IPS-15b (cell line): ENCODE measurements at regions not wholly inside any gene's neighbourhood (a gene's known extent, or its start where the extent isn't known, plus 50 kb on each side); places are given as distances from the start of the nearest gene placed in this dataset.

Source experiments
- H3K27me3 ChIP-seq: one replicate; pipeline ENCODE4 v1.6.1; 2013; ENCODE audit warnings: low read length; ENCODE audit not compliant: control insufficient read depth, insufficient read depth
- H3K36me3 ChIP-seq: one replicate; pipeline ENCODE4 v1.6.1; 2013; ENCODE audit warnings: low read length; ENCODE audit not compliant: control insufficient read depth, insufficient read depth
- H3K4me1 ChIP-seq: one replicate; pipeline ENCODE4 v1.6.1; 2013; ENCODE audit warnings: mild to moderate bottlenecking, low read length; ENCODE audit not compliant: control insufficient read depth, insufficient read depth
- H3K4me3 ChIP-seq: one replicate; pipeline ENCODE4 v1.5.1; 2013; ENCODE audit warnings: low read depth, low read length
- H3K9ac ChIP-seq: one replicate; pipeline ENCODE4 v1.6.1; 2013; ENCODE audit warnings: low read depth, mild to moderate bottlenecking, low read length
- H3K9me3 ChIP-seq: one replicate; pipeline ENCODE4 v1.6.1; 2013; ENCODE audit warnings: mild to moderate bottlenecking, low read length; ENCODE audit not compliant: control insufficient read depth, insufficient read depth

GRCh38 chr10:4775808-4776207, 50.2 kb upstream of the AKR1E2 start:
- H3K4me3 ChIP-seq: no peak overlapping the region
- H3K36me3 ChIP-seq: no peaks in the 10 kb centered on the region
- no peaks in the 10 kb centered on the region for H3K27me3 ChIP-seq
- H3K9ac ChIP-seq: no peak overlapping the region
- H3K9me3 ChIP-seq: no peaks in the 10 kb centered on the region
- H3K4me1 ChIP-seq: no peaks in the 10 kb centered on the region

DNA sequence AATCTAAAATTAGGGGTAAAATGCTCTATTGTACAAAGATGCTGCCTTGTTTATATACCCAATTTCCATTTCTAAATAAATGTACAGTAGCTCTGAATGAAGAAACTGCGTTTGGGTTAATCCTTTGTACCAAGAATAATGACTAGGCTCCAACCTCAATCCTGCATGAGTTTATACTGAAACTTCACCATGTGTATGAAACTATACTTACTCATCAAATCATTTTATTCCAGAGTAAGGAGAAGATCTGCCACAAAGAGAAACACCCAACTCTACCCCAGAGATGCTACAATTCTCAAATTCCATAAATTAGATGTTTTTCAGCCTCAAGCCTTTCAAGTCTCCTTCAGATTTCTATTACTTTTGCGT, 53.8 kb upstream of the AKR1E2 start:
- H3K27me3 ChIP-seq: no peaks in the 10 kb centered on the region
- H3K36me3 ChIP-seq: no peaks in the 10 kb centered on the region
- no peak overlapping the region for H3K4me3 ChIP-seq
- H3K9ac ChIP-seq: no peak overlapping the region
- H3K9me3 ChIP-seq: no peaks in the 10 kb centered on the region
- H3K4me1 ChIP-seq: no peaks in the 10 kb centered on the region

- no peaks in the 10 kb centered on the region for H3K36me3 ChIP-seq
- no peaks in the 10 kb centered on the region for H3K9me3 ChIP-seq
- no peaks in the 10 kb centered on the region for H3K4me1 ChIP-seq
- H3K9ac ChIP-seq: no peak overlapping the region
- H3K27me3 ChIP-seq: no peaks in the 10 kb centered on the region
- no peak overlapping the region for H3K4me3 ChIP-seq
These were observed 54.3 kb upstream of the AKR1E2 start for GRCh38 chr10:4771554-4772201.

GRCh38 chr10:4770801-4771553, 55.0 kb upstream of the AKR1E2 start:
- H3K36me3 ChIP-seq: no peaks in the 10 kb centered on the region
- no peaks in the 10 kb centered on the region for H3K4me1 ChIP-seq
- H3K4me3 ChIP-seq: no peak overlapping the region
- no peaks in the 10 kb centered on the region for H3K9me3 ChIP-seq
- no peak overlapping the region for H3K9ac ChIP-seq
- no peaks in the 10 kb centered on the region for H3K27me3 ChIP-seq

GRCh38 chr10:4768416-4768815, 57.6 kb upstream of the AKR1E2 start:
- H3K36me3 ChIP-seq: no peaks in the 10 kb centered on the region
- no peak overlapping the region for H3K9ac ChIP-seq
- no peaks in the 10 kb centered on the region for H3K9me3 ChIP-seq
- no peaks in the 10 kb centered on the region for H3K27me3 ChIP-seq
- H3K4me1 ChIP-seq: no peaks in the 10 kb centered on the region
- no peak overlapping the region for H3K4me3 ChIP-seq

DNA sequence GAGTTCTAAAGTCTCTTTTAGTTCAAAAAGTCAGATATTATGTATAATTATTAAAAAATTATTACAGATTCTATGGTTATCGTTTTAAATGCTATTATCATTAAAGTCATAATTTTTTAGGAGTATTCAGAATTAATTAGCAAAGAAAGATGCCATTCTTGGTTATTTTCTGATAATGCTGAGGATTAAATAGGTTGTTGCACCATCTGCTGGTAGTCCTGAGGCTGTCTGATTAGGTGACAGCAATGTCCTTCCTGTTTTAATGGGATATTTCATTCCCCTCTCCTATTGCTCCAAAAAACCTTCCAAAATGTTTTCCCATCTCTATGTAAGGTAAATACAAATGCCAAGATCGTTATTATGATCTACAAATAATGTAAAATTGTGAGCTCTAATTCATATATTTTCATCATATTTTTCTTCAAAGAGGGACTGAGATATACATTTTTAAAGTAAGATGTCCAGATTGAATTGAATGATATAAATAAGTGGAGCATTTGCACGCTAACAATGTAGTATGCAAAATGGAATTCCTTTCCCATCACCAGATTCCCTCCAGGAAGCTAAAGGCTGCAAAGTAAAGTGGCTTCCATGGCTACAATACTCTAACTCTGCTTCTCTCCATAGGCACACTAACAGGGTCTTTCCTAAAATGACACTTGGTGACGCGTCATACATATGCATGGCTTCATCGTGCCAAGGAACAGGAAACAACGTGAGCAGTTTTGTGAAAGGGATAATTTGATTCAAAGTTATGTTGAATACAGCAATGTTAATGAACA, 58.8 kb upstream of the AKR1E2 start:
- H3K9me3 ChIP-seq: no peaks in the 10 kb centered on the region
- H3K4me1 ChIP-seq: no peaks in the 10 kb centered on the region
- no peaks in the 10 kb centered on the region for H3K36me3 ChIP-seq
- no peaks in the 10 kb centered on the region for H3K27me3 ChIP-seq
- no peak overlapping the region for H3K9ac ChIP-seq
- no peak overlapping the region for H3K4me3 ChIP-seq

GRCh38 chr10:4766454-4766853, 59.6 kb upstream of the AKR1E2 start:
- no peaks in the 10 kb centered on the region for H3K27me3 ChIP-seq
- H3K9me3 ChIP-seq: no peaks in the 10 kb centered on the region
- H3K9ac ChIP-seq: no peak overlapping the region
- no peak overlapping the region for H3K4me3 ChIP-seq
- H3K4me1 ChIP-seq: no peaks in the 10 kb centered on the region
- H3K36me3 ChIP-seq: no peaks in the 10 kb centered on the region

GRCh38 chr10:4765428-4765827, 60.6 kb upstream of the AKR1E2 start:
- Histone ChIP-seq H3K9ac (no peak overlapping the region), H3K9me3 (no peaks in the 10 kb centered on the region), H3K4me1 (no peaks in the 10 kb centered on the region), H3K4me3 (no peak overlapping the region), H3K27me3 (no peaks in the 10 kb centered on the region), H3K36me3 (no peaks in the 10 kb centered on the region)

GRCh38 chr10:4763960-4764428, 62.0 kb upstream of the AKR1E2 start:
- H3K4me1 ChIP-seq: no peaks in the 10 kb centered on the region
- H3K4me3 ChIP-seq: no peak overlapping the region

DNA sequence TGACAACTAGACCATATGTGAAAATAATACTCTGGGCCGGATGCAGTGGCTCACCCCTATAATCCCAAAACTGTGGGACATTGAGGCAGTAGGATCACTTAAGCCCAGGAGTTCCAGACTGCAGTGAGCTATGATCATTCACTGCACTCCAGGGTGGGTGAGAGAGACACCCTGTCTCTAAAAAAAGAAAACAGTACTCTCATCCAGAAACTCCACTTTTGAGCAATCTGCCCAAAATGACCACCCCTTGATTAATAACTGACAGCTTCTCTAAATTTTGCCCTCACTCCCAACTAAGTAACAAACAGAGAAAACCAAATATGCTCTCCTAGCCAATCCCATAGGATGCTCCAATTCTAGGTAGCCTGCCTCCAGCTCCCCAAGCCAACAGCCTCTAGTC, 62.5 kb upstream of the AKR1E2 start:
- Histone ChIP-seq H3K27me3 (no peaks in the 10 kb centered on the region), H3K9ac (no peak overlapping the region), H3K9me3 (no peaks in the 10 kb centered on the region), H3K4me3 (no peak overlapping the region), H3K36me3 (no peaks in the 10 kb centered on the region), H3K4me1 (no peaks in the 10 kb centered on the region)

More at GRCh38 chr10:4763960-4764428, 62.0 kb upstream of the AKR1E2 start:
- no peaks in the 10 kb centered on the region for H3K9me3 ChIP-seq
- no peaks in the 10 kb centered on the region for H3K36me3 ChIP-seq
- no peaks in the 10 kb centered on the region for H3K27me3 ChIP-seq
- no peak overlapping the region for H3K9ac ChIP-seq

DNA sequence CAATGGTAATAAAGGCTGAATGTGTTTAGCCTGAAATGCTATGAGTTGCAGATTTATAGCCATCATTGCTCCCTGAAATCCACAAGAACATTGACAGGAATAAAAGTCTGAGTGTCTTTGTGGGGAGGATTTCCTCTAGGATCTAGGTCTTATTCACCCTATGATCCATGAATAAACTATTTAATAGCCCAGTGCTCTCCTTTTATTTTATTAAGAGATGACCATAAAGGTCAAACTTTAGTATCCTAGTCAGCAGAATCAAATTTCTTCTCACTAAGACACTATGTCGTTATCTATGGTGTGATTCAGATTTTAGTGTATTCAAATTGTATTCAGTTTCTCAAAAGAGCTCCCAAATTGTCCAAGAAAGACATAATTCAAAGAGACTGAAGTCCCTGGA, 67.8 kb upstream of the AKR1E2 start:
- H3K9me3 ChIP-seq: no peaks in the 10 kb centered on the region
- no peaks in the 10 kb centered on the region for H3K4me1 ChIP-seq
- H3K27me3 ChIP-seq: no peaks in the 10 kb centered on the region
- H3K4me3 ChIP-seq: no peak overlapping the region
- no peak overlapping the region for H3K9ac ChIP-seq
- no peaks in the 10 kb centered on the region for H3K36me3 ChIP-seq
